ENCODE measurements at regions not wholly inside any gene's neighbourhood (a gene's known extent, or its start where the extent isn't known, plus 50 kb on each side); places are given as distances from the start of the nearest gene placed in this dataset.

GRCh38 chr10:121300723-121301122 is 297.5 kb downstream of the FGFR2 start:
- DNase-seq: no peak

GRCh38 chr10:121302541-121303180 is 295.6 kb downstream of the FGFR2 start:
- DNase-seq: no peak

GRCh38 chr10:121303287-121303890 is 294.9 kb downstream of the FGFR2 start:
- DNase-seq: no peak

GRCh38 chr10:121305066-121305465 is 293.2 kb downstream of the FGFR2 start:
- no peak for DNase-seq

- DNase-seq: no peak
Measured at GRCh38 chr10:121306159-121306673, 292.0 kb downstream of the FGFR2 start.

GRCh38 chr10:121307411-121307980 is 290.7 kb downstream of the FGFR2 start:
- no peak for DNase-seq

GRCh38 chr10:121308020-121308419 is 290.2 kb downstream of the FGFR2 start:
- no peak for DNase-seq

- DNase-seq: no peak
Measured at GRCh38 chr10:121309164-121309563, 289.1 kb downstream of the FGFR2 start.

- no peak for DNase-seq
Measured at GRCh38 chr10:121310151-121310711, 288.0 kb downstream of the FGFR2 start.

- DNase-seq: no peak
Measured at GRCh38 chr10:121311812-121312443, 286.3 kb downstream of the FGFR2 start.

- no peak for DNase-seq
Measured at GRCh38 chr10:121312587-121312986, 285.7 kb downstream of the FGFR2 start.

- no peak for DNase-seq
Measured at GRCh38 chr10:121313119-121313875, 284.9 kb downstream of the FGFR2 start.

GRCh38 chr10:121316432-121316831 is 281.8 kb downstream of the FGFR2 start:
- no peak for DNase-seq

GRCh38 chr10:121317374-121317773 is 280.9 kb downstream of the FGFR2 start:
- DNase-seq: no peak

- no peak for DNase-seq
Measured at GRCh38 chr10:121322046-121322445, 276.2 kb downstream of the FGFR2 start.

GRCh38 chr10:121322776-121323175 is 275.5 kb downstream of the FGFR2 start:
- DNase-seq: no peak

GRCh38 chr10:121323443-121323842 is 274.8 kb downstream of the FGFR2 start:
- DNase-seq: no peak

GRCh38 chr10:121324678-121325213 is 273.5 kb downstream of the FGFR2 start:
- no peak for DNase-seq

- no peak for DNase-seq
Measured at GRCh38 chr10:121325490-121326231, 272.6 kb downstream of the FGFR2 start.

GRCh38 chr10:121326905-121327304 is 271.3 kb downstream of the FGFR2 start:
- no peak for DNase-seq

GRCh38 chr10:121327727-121328126 is 270.5 kb downstream of the FGFR2 start:
- DNase-seq: no peak

All from muscle of arm (tissue), 1 donor.